OCI-LY3 (cell line): ENCODE measurements at regions not wholly inside any gene's neighbourhood (a gene's known extent, or its start where the extent isn't known, plus 50 kb on each side); places are given as distances from the start of the nearest gene placed in this dataset.

Source experiments
- H2AFZ ChIP-seq: fragments of 200-600, 300-600 bp; shearing (Covaris generic); 2 replicates; pipeline ENCODE4 v1.6.0; 2014; ENCODE audit warnings: antibody characterized with exemption, low read depth, low read length
- H3K27ac ChIP-seq: fragments of 200-600, 300-600 bp; sonication (generic); 2 replicates; pipeline ENCODE4 v1.5.1; 2014; ENCODE audit warnings: mild to moderate bottlenecking, low read length, moderate library complexity, mixed read lengths
- H3K27me3 ChIP-seq: fragments of 200-600, 300-600 bp; sonication (generic); 2 replicates; pipeline ENCODE4 v1.6.1; 2014; ENCODE audit warnings: low read depth, low read length, mixed read lengths
- H3K36me3 ChIP-seq: fragments of 200-600, 300-600 bp; sonication (generic); replicated peaks from 2 replicates; pipeline ENCODE3; 2014; ENCODE audit warnings: low read depth, low read length, mixed read lengths
- H3K4me1 ChIP-seq: fragments of 300-600, 200-600 bp; sonication (generic); 2 replicates; pipeline ENCODE4 v1.6.1; 2014; ENCODE audit warnings: low read length, mixed read lengths
- H3K4me2 ChIP-seq: fragments of 200-600, 300-600 bp; sonication (generic); 2 replicates; pipeline ENCODE4 v1.6.1; 2014; ENCODE audit warnings: low read length, mixed read lengths
- H3K4me3 ChIP-seq: fragments of 300-600, 200-600 bp; sonication (generic); 2 replicates; pipeline ENCODE4 v1.5.1; 2014; ENCODE audit warnings: antibody characterized with exemption, mild to moderate bottlenecking, low read length, moderate library complexity
- H3K79me2 ChIP-seq: fragments of 300-600, 200-600 bp; shearing (Covaris generic); 2 replicates; pipeline ENCODE4 v1.6.1; 2014; ENCODE audit warnings: mild to moderate bottlenecking, low read length, mixed read lengths
- H3K9ac ChIP-seq: fragments of 300-600, 200-600 bp; shearing (Covaris generic); 2 replicates; pipeline ENCODE4 v1.6.0; 2014; ENCODE audit warnings: mild to moderate bottlenecking, low read length, moderate library complexity
- H3K9me3 ChIP-seq: fragments of 200-600, 300-600 bp; shearing (Covaris generic); 2 replicates; pipeline ENCODE4 v1.6.1; 2014; ENCODE audit warnings: low read length, mixed read lengths; ENCODE audit not compliant: insufficient read depth
- H4K20me1 ChIP-seq: fragments of 200-600, 300-600 bp; sonication (generic); 2 replicates; pipeline ENCODE4 v1.6.1; 2016; ENCODE audit warnings: low read length, mixed read lengths; ENCODE audit not compliant: insufficient read depth
- CTCF ChIP-seq: fragments of 200-600, 300-600 bp; sonication (generic); IDR thresholded peaks from 2 replicates; pipeline ENCODE4 v1.5.1; 2014; ENCODE audit warnings: antibody characterized with exemption, low read length, low read depth
- EZH2phosphoT487 ChIP-seq: fragments of 200-600 bp; shearing (Covaris generic); IDR thresholded peaks from 2 replicates; pipeline ENCODE4 v1.6.1; 2018; ENCODE audit warnings: antibody characterized with exemption, mixed run types, low read depth

- no peaks in the 10 kb centered on the region for H4K20me1 ChIP-seq
- H3K27me3 ChIP-seq = no peaks in the 10 kb centered on the region
- H3K4me3 ChIP-seq = no peak overlapping the region
- no peaks in the 10 kb centered on the region for H3K79me2 ChIP-seq
- no peaks in the 10 kb centered on the region for H3K9me3 ChIP-seq
- no peak overlapping the region for H2AFZ ChIP-seq
- H3K36me3 ChIP-seq = no peaks in the 10 kb centered on the region
- no peaks in the 10 kb centered on the region for H3K4me1 ChIP-seq
- TF ChIP-seq EZH2phosphoT487 = no peak
- no peak for TF ChIP-seq CTCF
- H3K9ac ChIP-seq = no peak overlapping the region
- H3K4me2 ChIP-seq = no peak overlapping the region
- no peak overlapping the region for H3K27ac ChIP-seq
Measured at GRCh38 chr7:82757-83155, 109.6 kb upstream of the FAM20C start.

DNA sequence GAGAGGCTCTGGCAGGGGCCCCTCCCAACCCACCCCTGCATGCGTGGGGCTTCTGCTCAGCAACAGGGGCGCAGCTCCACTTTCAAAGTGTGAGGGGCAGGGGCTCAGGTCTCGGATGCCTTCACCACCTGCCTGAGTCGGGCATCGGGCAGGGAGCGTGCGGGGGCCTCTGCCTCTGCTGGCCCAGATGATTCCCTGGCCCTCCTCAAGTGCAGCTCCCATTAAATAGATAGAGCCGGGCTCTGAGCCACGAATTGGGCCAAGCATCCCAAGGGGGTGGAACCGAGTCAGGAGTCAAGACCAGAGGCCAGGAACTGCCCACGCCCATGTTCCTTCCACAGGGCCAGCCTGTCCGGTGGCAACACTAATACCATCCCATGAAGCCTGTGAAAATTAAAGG, 108.9 kb upstream of the FAM20C start:
- no peak overlapping the region for H3K4me2 ChIP-seq

GRCh38 chr7:83861-84632, 108.3 kb upstream of the FAM20C start:
- H3K79me2 ChIP-seq = no peaks in the 10 kb centered on the region

More for the DNA sequence above, 108.9 kb upstream of the FAM20C start:
- Histone ChIP-seq H2AFZ (no peak overlapping the region), H3K36me3 (no peaks in the 10 kb centered on the region), H3K4me1 (no peaks in the 10 kb centered on the region), H3K27ac (no peak overlapping the region), H3K9me3 (no peaks in the 10 kb centered on the region), H3K79me2 (no peaks in the 10 kb centered on the region), H3K4me3 (no peak overlapping the region), H4K20me1 (no peaks in the 10 kb centered on the region), H3K9ac (no peak overlapping the region), H3K27me3 (no peaks in the 10 kb centered on the region)
- TF ChIP-seq EZH2phosphoT487 (no peak), CTCF (no peak)

DNA sequence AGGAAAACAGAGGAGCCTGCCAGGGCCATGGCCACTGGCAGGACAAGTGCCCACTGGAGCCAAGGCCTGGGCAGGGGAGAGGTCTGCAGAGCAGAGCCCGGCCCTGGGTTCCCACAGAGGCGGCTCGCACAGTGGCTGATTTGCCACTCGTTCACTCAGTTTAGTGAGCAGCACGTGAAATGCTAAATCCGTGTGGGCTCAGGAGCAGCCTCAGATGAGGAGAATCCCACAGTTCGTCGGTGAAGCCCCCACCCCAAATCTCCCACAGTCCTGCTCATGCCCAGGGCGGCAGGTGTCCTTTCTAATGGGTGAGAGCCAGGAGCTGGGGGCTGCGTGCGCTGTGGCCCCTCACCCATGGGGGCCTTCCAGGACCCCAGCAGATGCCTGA, 107.7 kb upstream of the FAM20C start:
- H4K20me1 ChIP-seq = no peaks in the 10 kb centered on the region
- H3K36me3 ChIP-seq = no peaks in the 10 kb centered on the region
- TF ChIP-seq EZH2phosphoT487 (no peak), CTCF (no peak)
- no peaks in the 10 kb centered on the region for H3K79me2 ChIP-seq
- H3K9me3 ChIP-seq = no peaks in the 10 kb centered on the region
- no peaks in the 10 kb centered on the region for H3K27me3 ChIP-seq
- H3K4me3 ChIP-seq = no peak overlapping the region
- H3K4me2 ChIP-seq = no peak overlapping the region
- no peak overlapping the region for H2AFZ ChIP-seq
- H3K27ac ChIP-seq = no peak overlapping the region
- H3K9ac ChIP-seq = no peak overlapping the region
- H3K4me1 ChIP-seq = no peaks in the 10 kb centered on the region

More at GRCh38 chr7:83861-84632, 108.3 kb upstream of the FAM20C start:
- Histone ChIP-seq H2AFZ (no peak overlapping the region), H3K9me3 (no peaks in the 10 kb centered on the region), H3K27me3 (no peaks in the 10 kb centered on the region), H3K9ac (no peak overlapping the region), H3K4me2 (no peak overlapping the region), H3K4me3 (no peak overlapping the region), H3K36me3 (no peaks in the 10 kb centered on the region), H4K20me1 (no peaks in the 10 kb centered on the region), H3K27ac (no peak overlapping the region), H3K4me1 (no peaks in the 10 kb centered on the region)
- TF ChIP-seq EZH2phosphoT487 (no peak), CTCF (no peak)
